Tibial nerve (tissue), 4 donors: ENCODE measurements at regions not wholly inside any gene's neighbourhood (a gene's known extent, or its start where the extent isn't known, plus 50 kb on each side); places are given as distances from the start of the nearest gene placed in this dataset.
"Not testable (repeated sequence)": the region's sequence is repeated elsewhere in the genome, so short reads cannot be mapped to it uniquely, and the experiment has no call there.

Experiments
- DNase-seq, 2 donors: peaks; one replicate each; pipeline ENCODE4 v3.0.0-alpha.2; 2019; ENCODE audit warnings: low spot score in 2 of 2
- H3K27ac ChIP-seq, 4 donors: fragments of 200-600 bp; sonication (generic) in 3 of 4; one replicate each; pipeline ENCODE4 v1.5.1; 2017 to 2019; ENCODE audit warnings: mild to moderate bottlenecking in 1 of 4
- H3K27me3 ChIP-seq, 2 donors: fragments of 200-600 bp; sonication (generic) in 1 of 2; one replicate each; pipeline versions ENCODE4 v1.5.1 to v1.6.0; 2017 to 2019
- H3K36me3 ChIP-seq, 3 donors: fragments of 200-600 bp; sonication (generic); one replicate each; pipeline ENCODE4 v1.5.1; 2018 to 2019
- H3K4me1 ChIP-seq, 4 donors: fragments of 200-600 bp; sonication (generic) in 3 of 4; one replicate each; pipeline ENCODE4 v1.5.1; 2017 to 2019
- H3K4me3 ChIP-seq, 4 donors: fragments of 200-600 bp; sonication (generic) in 3 of 4; one replicate each; pipeline ENCODE4 v1.5.1; 2017 to 2019; ENCODE audit warnings: mild to moderate bottlenecking in 1 of 4, moderate library complexity in 1 of 4
- H3K9me3 ChIP-seq, 4 donors: fragments of 200-600 bp; sonication (generic) in 3 of 4; one replicate each; pipeline ENCODE4 v1.5.1; 2017 to 2019
- EP300 ChIP-seq, 2 donors: sonication (generic); formaldehyde crosslinking; IDR thresholded peaks; one replicate each; pipeline ENCODE4 v1.6.1; 2017; ENCODE audit warnings: antibody characterized with exemption in 2 of 2, mild to moderate bottlenecking in 1 of 2
- POLR2A ChIP-seq, 2 donors: fragments of 450-650 bp; IDR thresholded peaks; one replicate each; pipeline ENCODE4 v1.6.1; 2017; ENCODE audit warnings: antibody characterized with exemption in 2 of 2, mild to moderate bottlenecking in 2 of 2, moderate library complexity in 2 of 2
- WGBS, 2 donors: methylation state at CpG; one replicate each; pipeline ENCODE4 v1.1.5; 2018; 5-methylcytosine and 5-hydroxymethylcytosine counted together
- TF ChIP-seq, protein P1 (sequence below), 5 experiments: fragments of 200-600 bp in 3 of 5; fragments of 450-650 bp in 2 of 5; sonication (generic) in 3 of 5; IDR thresholded peaks; one replicate each; pipeline ENCODE4 v1.5.1; 2016 to 2019; ENCODE audit warnings: antibody characterized with exemption in 5 of 5, mild to moderate bottlenecking in 3 of 5, moderate library complexity in 2 of 5

- WGBS, 2 donors: 46 to 54% methylated on average over 2 of the region's 2 CpGs
- H3K27me3 ChIP-seq: no peaks in the 10 kb centered on the region
Observed at GRCh38 chr5:42315214-42315613, 108.0 kb upstream of the GHR start.

GRCh38 chr5:42317575-42317974, 105.7 kb upstream of the GHR start:
- H3K27ac ChIP-seq: no peak overlapping the region
- no peaks in the 10 kb centered on the region for H3K27me3 ChIP-seq
- peaks cover 0 to 18% (median 2%) of the 10 kb centered on the region in 4 donors for H3K9me3 ChIP-seq
- H3K36me3 ChIP-seq: no peaks in the 10 kb centered on the region
- no peak for TF ChIP-seq EP300 (IDR thresholded peaks at IDR 0.05)
- TF ChIP-seq POLR2A (IDR thresholded peaks at IDR 0.05): no peak
- TF ChIP-seq, protein P1, sequence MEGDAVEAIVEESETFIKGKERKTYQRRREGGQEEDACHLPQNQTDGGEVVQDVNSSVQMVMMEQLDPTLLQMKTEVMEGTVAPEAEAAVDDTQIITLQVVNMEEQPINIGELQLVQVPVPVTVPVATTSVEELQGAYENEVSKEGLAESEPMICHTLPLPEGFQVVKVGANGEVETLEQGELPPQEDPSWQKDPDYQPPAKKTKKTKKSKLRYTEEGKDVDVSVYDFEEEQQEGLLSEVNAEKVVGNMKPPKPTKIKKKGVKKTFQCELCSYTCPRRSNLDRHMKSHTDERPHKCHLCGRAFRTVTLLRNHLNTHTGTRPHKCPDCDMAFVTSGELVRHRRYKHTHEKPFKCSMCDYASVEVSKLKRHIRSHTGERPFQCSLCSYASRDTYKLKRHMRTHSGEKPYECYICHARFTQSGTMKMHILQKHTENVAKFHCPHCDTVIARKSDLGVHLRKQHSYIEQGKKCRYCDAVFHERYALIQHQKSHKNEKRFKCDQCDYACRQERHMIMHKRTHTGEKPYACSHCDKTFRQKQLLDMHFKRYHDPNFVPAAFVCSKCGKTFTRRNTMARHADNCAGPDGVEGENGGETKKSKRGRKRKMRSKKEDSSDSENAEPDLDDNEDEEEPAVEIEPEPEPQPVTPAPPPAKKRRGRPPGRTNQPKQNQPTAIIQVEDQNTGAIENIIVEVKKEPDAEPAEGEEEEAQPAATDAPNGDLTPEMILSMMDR (IDR thresholded peaks at IDR 0.05): no peak
- DNase-seq: no peak
- no peak overlapping the region for H3K4me3 ChIP-seq
- H3K4me1 ChIP-seq: no peaks in the 10 kb centered on the region
- WGBS, 2 donors: 73 to 74% methylated on average over 2 of the region's 2 CpGs

More at GRCh38 chr5:42315214-42315613, 108.0 kb upstream of the GHR start:
- Histone ChIP-seq H3K36me3 (no peaks in the 10 kb centered on the region), H3K9me3 (peaks cover 0 to 17% (median 2%) of the 10 kb centered on the region in 4 donors), H3K4me3 (no peak overlapping the region), H3K27ac (no peak overlapping the region), H3K4me1 (no peaks in the 10 kb centered on the region)
- TF ChIP-seq, protein P1 (IDR thresholded peaks at IDR 0.05): no peak
- TF ChIP-seq EP300 (IDR thresholded peaks at IDR 0.05): no peak
- no peak for TF ChIP-seq POLR2A (IDR thresholded peaks at IDR 0.05)
- no peak for DNase-seq

DNA sequence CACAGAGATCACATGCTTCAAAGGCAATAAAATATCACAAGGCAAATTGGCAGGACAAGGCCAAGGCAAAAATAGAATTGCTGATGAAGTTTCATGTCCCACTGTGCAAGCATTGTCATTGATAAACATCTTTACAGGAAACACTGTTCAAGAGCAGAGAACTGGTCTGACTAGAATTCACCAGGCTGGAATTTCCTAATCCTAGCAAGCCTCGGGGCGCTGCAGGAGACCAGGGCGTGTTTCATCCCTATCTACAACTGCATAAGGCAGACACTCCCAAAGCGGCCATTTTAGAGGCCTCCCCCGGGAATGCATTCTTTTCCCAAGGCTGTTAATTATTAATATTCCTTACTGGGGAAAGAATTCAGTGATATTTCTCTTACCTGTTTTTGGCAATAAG, 103.7 kb upstream of the GHR start:
- 85 to 92% methylated on average over 5 of the region's 5 CpGs for WGBS, 2 donors
- not testable (repeated sequence) for H3K27ac ChIP-seq, H3K4me1 ChIP-seq, H3K27me3 ChIP-seq, H3K36me3 ChIP-seq, DNase-seq, H3K4me3 ChIP-seq
- H3K9me3 ChIP-seq: peaks cover 0 to 18% (median 2%) of the 10 kb centered on the region in 4 donors

DNA sequence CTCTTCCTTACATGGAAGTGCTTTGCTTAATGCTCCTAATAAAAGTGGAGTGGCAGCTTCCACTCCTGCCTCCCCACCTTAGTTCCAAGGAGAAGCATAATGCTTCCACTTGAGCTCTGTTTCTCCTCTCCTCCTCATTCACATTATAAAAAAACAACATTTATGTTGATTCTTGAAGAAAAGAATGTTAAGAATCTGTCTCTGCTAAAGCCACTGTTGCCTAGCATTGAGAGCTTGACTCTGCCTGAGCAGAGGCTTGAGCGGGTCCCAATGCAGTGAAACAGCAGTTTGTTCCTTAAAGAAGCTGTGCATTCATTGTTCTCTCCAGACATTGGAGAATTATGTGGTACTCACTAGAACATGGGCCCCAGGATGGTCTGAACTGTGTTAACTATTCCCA, 101.5 kb upstream of the GHR start:
- H3K9me3 ChIP-seq: peaks cover 0 to 18% (median 2%) of the 10 kb centered on the region in 4 donors
- H3K4me1 ChIP-seq: no peaks in the 10 kb centered on the region
- no peaks in the 10 kb centered on the region for H3K27me3 ChIP-seq
- no peak overlapping the region for H3K4me3 ChIP-seq
- H3K27ac ChIP-seq: no peak overlapping the region
- no peak for DNase-seq
- WGBS, 2 donors: 42 to 46% methylated on average over 1 of the region's 1 CpG
- TF ChIP-seq, protein P1 (IDR thresholded peaks at IDR 0.05): no peak
- TF ChIP-seq POLR2A (IDR thresholded peaks at IDR 0.05) (no peak), EP300 (IDR thresholded peaks at IDR 0.05) (no peak)
- no peaks in the 10 kb centered on the region for H3K36me3 ChIP-seq

DNA sequence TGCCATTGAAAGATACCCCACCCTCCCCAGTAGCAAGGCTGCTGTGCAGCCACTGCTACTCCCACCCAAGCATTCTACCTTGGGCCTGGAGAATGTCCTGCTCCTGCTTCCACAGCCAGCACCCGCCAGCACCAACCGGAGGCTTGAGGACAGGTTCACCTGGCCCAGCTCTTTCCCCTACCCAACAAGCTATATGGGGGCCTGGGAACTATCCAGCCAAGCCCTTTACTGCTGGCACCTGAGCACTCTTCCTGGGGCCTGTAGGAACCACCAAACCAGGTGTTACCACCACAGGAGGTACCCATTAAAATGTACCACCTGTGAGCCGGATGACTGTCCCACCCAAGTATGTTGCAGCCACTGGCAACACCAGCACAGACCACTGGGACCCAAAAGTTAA, 86.1 kb upstream of the GHR start:
- Histone ChIP-seq H3K9me3 (peaks cover 0 to 43% (median 0%) of the 10 kb centered on the region in 4 donors), H3K4me3 (no peak overlapping the region), H3K4me1 (no peaks in the 10 kb centered on the region), H3K27me3 (no peaks in the 10 kb centered on the region), H3K36me3 (no peaks in the 10 kb centered on the region), H3K27ac (no peak overlapping the region)
- no peak for DNase-seq
- TF ChIP-seq, protein P1 (IDR thresholded peaks at IDR 0.05): no peak
- WGBS, 2 donors: 95 to 100% methylated on average over 3 of the region's 3 CpGs

DNA sequence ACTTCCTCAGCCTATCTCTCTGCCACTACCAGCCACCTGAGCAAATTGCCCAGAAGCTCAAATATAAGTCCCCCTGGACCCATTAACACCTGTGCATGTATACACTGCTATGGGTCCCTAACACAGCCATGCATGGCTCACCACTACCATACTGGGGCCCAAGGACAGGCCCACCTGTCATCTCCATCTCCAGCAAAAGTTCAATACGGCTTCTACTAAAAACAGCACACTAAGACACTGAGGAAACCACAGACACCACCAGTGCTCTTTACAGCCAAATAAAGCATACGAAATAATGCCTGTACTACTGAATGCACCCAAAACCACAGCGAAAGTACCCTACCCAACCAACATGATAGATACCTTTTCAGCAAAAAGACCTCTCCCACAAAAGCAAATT, 85.6 kb upstream of the GHR start:
- Histone ChIP-seq H3K27me3 (no peaks in the 10 kb centered on the region), H3K4me3 (no peak overlapping the region), H3K27ac (no peak overlapping the region), H3K9me3 (peaks cover 0 to 43% (median 0%) of the 10 kb centered on the region in 4 donors), H3K36me3 (no peaks in the 10 kb centered on the region), H3K4me1 (no peaks in the 10 kb centered on the region)
- DNase-seq: no peak
- WGBS, 2 donors: 90 to 96% methylated on average over 3 of the region's 3 CpGs
- no peak for TF ChIP-seq POLR2A (IDR thresholded peaks at IDR 0.05)
